ENCODE measurements at regions not wholly inside any gene's neighbourhood (a gene's known extent, or its start where the extent isn't known, plus 50 kb on each side); places are given as distances from the start of the nearest gene placed in this dataset.

GRCh38 chr6:150764334-150765066 is 101.0 kb upstream of the MTHFD1L start:
- TF ChIP-seq CTCF (IDR thresholded peaks at IDR 0.05) = no peak
- no peak for DNase-seq
- Histone ChIP-seq H3K4me3 (no peak overlapping the region), H3K36me3 (peaks cover 0 to 5% (median 0%) of the 10 kb centered on the region in 9 donors), H3K9me3 (no peaks in the 10 kb centered on the region), H3K27me3 (no peaks in the 10 kb centered on the region), H3K27ac (peak overlapping the region in 2 of 10 donors; percentile 10 to 31), H3K4me1 (peaks cover 10 to 58% (median 40%) of the 10 kb centered on the region in 9 donors)
- 74 to 83% methylated on average over 10 of the region's 10 CpGs for WGBS, 2 donors
- ATAC-seq = no peak
- intact Hi-C loops (cut with DNase I) = loop anchor here in 1 of 10 donors (5.0 kb wide), 1 partner anchor 72 kb away; no protein-coding TSS in a partner anchor

GRCh38 chr6:150765067-150765764 is 100.3 kb upstream of the MTHFD1L start:
- H3K27me3 ChIP-seq = no peaks in the 10 kb centered on the region
- 54 to 56% methylated on average over 10 of the region's 10 CpGs for WGBS, 2 donors
- no peak for TF ChIP-seq CTCF (IDR thresholded peaks at IDR 0.05)
- peaks cover 0 to 13% (median 0%) of the 10 kb centered on the region in 9 donors for H3K36me3 ChIP-seq
- DNase-seq = no peak
- ATAC-seq = no peak
- H3K27ac ChIP-seq = peak overlapping the region in 1 of 10 donors; percentile 10
- intact Hi-C loops (cut with DNase I) = loop anchor here in 1 of 10 donors (5.0 kb wide), 1 partner anchor 73 kb away; no protein-coding TSS in a partner anchor
- no peaks in the 10 kb centered on the region for H3K9me3 ChIP-seq
- H3K4me1 ChIP-seq = peaks cover 10 to 61% (median 40%) of the 10 kb centered on the region in 9 donors
- H3K4me3 ChIP-seq = no peak overlapping the region

GRCh38 chr6:150766201-150766997 is 99.1 kb upstream of the MTHFD1L start:
- no peaks in the 10 kb centered on the region for H3K27me3 ChIP-seq
- H3K36me3 ChIP-seq = peaks cover 0 to 20% (median 0%) of the 10 kb centered on the region in 9 donors
- 50 to 55% methylated on average over 7 of the region's 7 CpGs for WGBS, 2 donors
- ATAC-seq (peak in 1 of 8 donors; percentile 23), DNase-seq (peak in 1 of 2 donors; percentile 29)
- TF ChIP-seq CTCF (IDR thresholded peaks at IDR 0.05) = no peak
- H3K9me3 ChIP-seq = no peaks in the 10 kb centered on the region
- peaks cover 12 to 68% (median 40%) of the 10 kb centered on the region in 9 donors for H3K4me1 ChIP-seq
- H3K27ac ChIP-seq = peak overlapping the region in 4 of 10 donors; percentile 14 to 78 (median 70)
- intact Hi-C loops (cut with DNase I) = loop anchor here in 1 of 10 donors (5.0 kb wide), 1 partner anchor 74 kb away; no protein-coding TSS in a partner anchor
- H3K4me3 ChIP-seq = no peak overlapping the region

GRCh38 chr6:150767161-150767560 is 98.3 kb upstream of the MTHFD1L start:
- Histone ChIP-seq H3K4me3 (peak overlapping the region in 1 of 10 donors; percentile 18), H3K9me3 (no peaks in the 10 kb centered on the region), H3K36me3 (peaks cover 0 to 24% (median 0%) of the 10 kb centered on the region in 9 donors), H3K27ac (peak overlapping the region in 6 of 10 donors; percentile 5 to 78 (median 58)), H3K4me1 (peaks cover 12 to 62% (median 40%) of the 10 kb centered on the region in 9 donors), H3K27me3 (no peaks in the 10 kb centered on the region)
- no peak for TF ChIP-seq CTCF (IDR thresholded peaks at IDR 0.05)
- WGBS, 2 donors = 60 to 64% methylated on average over 2 of the region's 2 CpGs
- intact Hi-C loops (cut with DNase I) = loop anchor here in 1 of 10 donors (5.0 kb wide), 1 partner anchor 75 kb away; no protein-coding TSS in a partner anchor
- no peak for DNase-seq
- no peak for ATAC-seq

Measured in heart right ventricle (tissue), 16 donors.